Activated CD4-positive, alpha-beta T cell treated with anti-CD3 and anti-CD28 coated beads, Interleukin-2, amount 50 U/mL, for 48 hours (primary cell): ENCODE measurements at regions not wholly inside any gene's neighbourhood (a gene's known extent, or its start where the extent isn't known, plus 50 kb on each side); places are given as distances from the start of the nearest gene placed in this dataset.

Experiments
- DNase-seq, 2 experiments: peaks; one replicate each; pipeline ENCODE4 v3.0.0-alpha.2; 2020

- DNase-seq: no peak
Observed at GRCh38 chr1:79614762-79615161, 608.2 kb upstream of the ADGRL4 start.

GRCh38 chr1:79614106-79614505, 607.6 kb upstream of the ADGRL4 start:
- no peak for DNase-seq

- no peak for DNase-seq
Observed at GRCh38 chr1:79613046-79613445, 606.5 kb upstream of the ADGRL4 start.

GRCh38 chr1:79604490-79605198, 598.1 kb upstream of the ADGRL4 start:
- no peak for DNase-seq

- DNase-seq: no peak
Observed at GRCh38 chr1:79603843-79604242, 597.3 kb upstream of the ADGRL4 start.

GRCh38 chr1:79599257-79599656, 592.7 kb upstream of the ADGRL4 start:
- no peak for DNase-seq

GRCh38 chr1:79595931-79596330, 589.4 kb upstream of the ADGRL4 start:
- no peak for DNase-seq

- no peak for DNase-seq
Observed at GRCh38 chr1:79594121-79594698, 587.7 kb upstream of the ADGRL4 start.

GRCh38 chr1:79592707-79593106, 586.2 kb upstream of the ADGRL4 start:
- no peak for DNase-seq

- DNase-seq: no peak
Observed at GRCh38 chr1:79588719-79589118, 582.2 kb upstream of the ADGRL4 start.

GRCh38 chr1:79587229-79587628, 580.7 kb upstream of the ADGRL4 start:
- no peak for DNase-seq

GRCh38 chr1:79585801-79586200, 579.3 kb upstream of the ADGRL4 start:
- no peak for DNase-seq

GRCh38 chr1:79575424-79575823, 568.9 kb upstream of the ADGRL4 start:
- DNase-seq: no peak

GRCh38 chr1:79568411-79568810, 561.9 kb upstream of the ADGRL4 start:
- DNase-seq: no peak

- no peak for DNase-seq
Observed at GRCh38 chr1:79561521-79561978, 555.0 kb upstream of the ADGRL4 start.

- no peak for DNase-seq
Observed at GRCh38 chr1:79556189-79556588, 549.7 kb upstream of the ADGRL4 start.

GRCh38 chr1:79554688-79555087, 548.2 kb upstream of the ADGRL4 start:
- no peak for DNase-seq

- DNase-seq: no peak
Observed at GRCh38 chr1:79551321-79551720, 544.8 kb upstream of the ADGRL4 start.

- no peak for DNase-seq
Observed at GRCh38 chr1:79550402-79550801, 543.9 kb upstream of the ADGRL4 start.

- DNase-seq: no peak
Observed at GRCh38 chr1:79549201-79549600, 542.7 kb upstream of the ADGRL4 start.

GRCh38 chr1:79547514-79547913, 541.0 kb upstream of the ADGRL4 start:
- no peak for DNase-seq

- no peak for DNase-seq
Observed at GRCh38 chr1:79543394-79543793, 536.9 kb upstream of the ADGRL4 start.

GRCh38 chr1:79539001-79539400, 532.5 kb upstream of the ADGRL4 start:
- no peak for DNase-seq

GRCh38 chr1:79532555-79532954, 526.0 kb upstream of the ADGRL4 start:
- DNase-seq: no peak

- DNase-seq: no peak
Observed at GRCh38 chr1:79531790-79532189, 525.3 kb upstream of the ADGRL4 start.
